ENCODE measurements at regions not wholly inside any gene's neighbourhood (a gene's known extent, or its start where the extent isn't known, plus 50 kb on each side); places are given as distances from the start of the nearest gene placed in this dataset.

- TF ChIP-seq, protein P1, sequence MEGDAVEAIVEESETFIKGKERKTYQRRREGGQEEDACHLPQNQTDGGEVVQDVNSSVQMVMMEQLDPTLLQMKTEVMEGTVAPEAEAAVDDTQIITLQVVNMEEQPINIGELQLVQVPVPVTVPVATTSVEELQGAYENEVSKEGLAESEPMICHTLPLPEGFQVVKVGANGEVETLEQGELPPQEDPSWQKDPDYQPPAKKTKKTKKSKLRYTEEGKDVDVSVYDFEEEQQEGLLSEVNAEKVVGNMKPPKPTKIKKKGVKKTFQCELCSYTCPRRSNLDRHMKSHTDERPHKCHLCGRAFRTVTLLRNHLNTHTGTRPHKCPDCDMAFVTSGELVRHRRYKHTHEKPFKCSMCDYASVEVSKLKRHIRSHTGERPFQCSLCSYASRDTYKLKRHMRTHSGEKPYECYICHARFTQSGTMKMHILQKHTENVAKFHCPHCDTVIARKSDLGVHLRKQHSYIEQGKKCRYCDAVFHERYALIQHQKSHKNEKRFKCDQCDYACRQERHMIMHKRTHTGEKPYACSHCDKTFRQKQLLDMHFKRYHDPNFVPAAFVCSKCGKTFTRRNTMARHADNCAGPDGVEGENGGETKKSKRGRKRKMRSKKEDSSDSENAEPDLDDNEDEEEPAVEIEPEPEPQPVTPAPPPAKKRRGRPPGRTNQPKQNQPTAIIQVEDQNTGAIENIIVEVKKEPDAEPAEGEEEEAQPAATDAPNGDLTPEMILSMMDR (IDR thresholded peaks at IDR 0.05), result no peak
- no peak for TF ChIP-seq POLR2A (IDR thresholded peaks at IDR 0.05)
- H3K9me3 ChIP-seq (replicated peaks in 1 of 3), result no peaks in the 10 kb centered on the region
- no peaks in the 10 kb centered on the region for H3K36me3 ChIP-seq (replicated peaks in 1 of 2)
- WGBS, 4 donors, result 83 to 90% (median 85%) methylated on average over 8 of the region's 8 CpGs
- peaks cover 17 to 18% of the 10 kb centered on the region in 2 donors for H3K4me1 ChIP-seq (replicated peaks in 1 of 2)
- H3K27me3 ChIP-seq, result no peaks in the 10 kb centered on the region
- peak overlapping the region in 4 of 5 donors; percentile 44 to 86 (median 60) for H3K27ac ChIP-seq
- intact Hi-C loops (cut with DNase I), result no loop called here
- DNase-seq, result peak in 5 of 7 donors; percentile 13 to 73 (median 41)
- no peak overlapping the region for H3K4me3 ChIP-seq
Measured at GRCh38 chr5:71972777-71973473, 134.3 kb upstream of the MAP1B start.

- Histone ChIP-seq H3K36me3 (replicated peaks in 1 of 2) (no peaks in the 10 kb centered on the region), H3K27ac (peak overlapping the region; percentile 10 to 86 (median 46)), H3K27me3 (no peaks in the 10 kb centered on the region), H3K4me3 (no peak overlapping the region), H3K4me1 (replicated peaks in 1 of 2) (peaks cover 17 to 18% of the 10 kb centered on the region in 2 donors), H3K9me3 (replicated peaks in 1 of 3) (no peaks in the 10 kb centered on the region)
- DNase-seq, result no peak
- no peak for TF ChIP-seq POLR2A (IDR thresholded peaks at IDR 0.05)
- TF ChIP-seq, protein P1 (IDR thresholded peaks at IDR 0.05), result no peak
- intact Hi-C loops (cut with DNase I), result no loop called here
- WGBS, 4 donors, result 67 to 80% (median 74%) methylated on average over 3 of the region's 3 CpGs
Measured at GRCh38 chr5:71973563-71973962, 133.7 kb upstream of the MAP1B start.

DNA sequence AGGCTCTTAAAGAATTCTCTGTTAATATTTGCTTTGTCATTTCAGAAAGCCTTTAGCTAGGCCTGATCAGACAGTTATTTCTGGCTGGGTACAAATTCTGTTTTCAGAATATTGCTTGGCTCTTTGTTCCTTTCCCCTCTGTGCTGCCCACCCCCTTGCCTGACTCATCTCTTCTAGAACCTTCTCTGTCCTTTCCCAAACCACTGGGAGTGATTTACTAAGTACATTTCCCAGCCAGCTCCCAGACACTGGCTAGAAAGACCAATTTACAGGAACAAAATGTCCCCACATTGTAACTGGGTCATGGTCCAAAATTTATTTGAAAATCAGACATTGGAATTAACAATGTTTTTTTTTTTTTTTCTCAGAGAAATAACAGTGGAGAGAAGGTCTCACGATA lies 133.1 kb upstream of the MAP1B start:
- DNase-seq, result peak in 6 of 7 donors; percentile 37 to 77 (median 50)
- TF ChIP-seq POLR2A (IDR thresholded peaks at IDR 0.05), result no peak
- TF ChIP-seq, protein P1 (IDR thresholded peaks at IDR 0.05), result no peak
- no peaks in the 10 kb centered on the region for H3K36me3 ChIP-seq (replicated peaks in 1 of 2)
- 22 to 41% (median 30%) methylated on average over 1 of the region's 1 CpG for WGBS, 4 donors
- H3K4me1 ChIP-seq (replicated peaks in 1 of 2), result peaks cover 17 to 18% of the 10 kb centered on the region in 2 donors
- intact Hi-C loops (cut with DNase I), result no loop called here
- no peaks in the 10 kb centered on the region for H3K9me3 ChIP-seq (replicated peaks in 1 of 3)
- H3K27ac ChIP-seq, result peak overlapping the region; percentile 10 to 86 (median 46)
- no peaks in the 10 kb centered on the region for H3K27me3 ChIP-seq
- no peak overlapping the region for H3K4me3 ChIP-seq

- Histone ChIP-seq H3K27me3 (no peaks in the 10 kb centered on the region), H3K36me3 (replicated peaks in 1 of 2) (no peaks in the 10 kb centered on the region), H3K27ac (peak overlapping the region in 4 of 5 donors; percentile 9 to 86 (median 58)), H3K4me3 (no peak overlapping the region), H3K4me1 (replicated peaks in 1 of 2) (peaks cover 17 to 18% of the 10 kb centered on the region in 2 donors), H3K9me3 (replicated peaks in 1 of 3) (no peaks in the 10 kb centered on the region)
- peak in 2 of 7 donors; percentile 21 to 29 for DNase-seq
- 57 to 71% (median 67%) methylated on average over 1 of the region's 1 CpG for WGBS, 4 donors
- no peak for TF ChIP-seq POLR2A (IDR thresholded peaks at IDR 0.05)
- TF ChIP-seq, protein P1 (IDR thresholded peaks at IDR 0.05), result no peak
- intact Hi-C loops (cut with DNase I), result no loop called here
Measured at GRCh38 chr5:71974622-71975021, 132.7 kb upstream of the MAP1B start.
